ENCODE measurements at regions not wholly inside any gene's neighbourhood (a gene's known extent, or its start where the extent isn't known, plus 50 kb on each side); places are given as distances from the start of the nearest gene placed in this dataset.

- Histone ChIP-seq H3K9ac (ENCODE audit: insufficient read length) (no peak overlapping the region), H3K27ac (peak overlapping the region; percentile 83; the same call in 1 of the 2 replicates), H3K4me3 (peak overlapping the region; percentile 74), H3K36me3 (ENCODE audit: insufficient read depth, low read length) (no peaks in the 10 kb centered on the region; the same call in 1 of the 2 replicates), H3K9me3 (ENCODE audit: low read depth, low read length) (no peaks in the 10 kb centered on the region)
- TF ChIP-seq POLR2AphosphoS5 (IDR thresholded peaks at IDR 0.05; ENCODE audit: borderline replicate concordance, low read depth, low read length) (peak; percentile 71; the same call in 1 of the 2 replicates), EZH2 (IDR thresholded peaks at IDR 0.05) (no peak), FOXP2 (optimal IDR thresholded peaks at IDR 0.05; ENCODE audit: control extremely low read depth, extremely low read length, insufficient read depth) (peak; percentile 41)
- DNase-seq (ENCODE audit: low read depth, low spot score), result peak; percentile 97
These were observed 70.9 kb upstream of the ST6GAL2 start for GRCh38 chr2:106956879-106957278.

- DNase-seq (ENCODE audit: low read depth, low spot score), result no peak
These were observed 74.2 kb upstream of the ST6GAL2 start for GRCh38 chr2:106959975-106960682.

GRCh38 chr2:106960683-106961161 is 74.8 kb upstream of the ST6GAL2 start:
- DNase-seq (ENCODE audit: low read depth, low spot score), result no peak

More at GRCh38 chr2:106959975-106960682, 74.2 kb upstream of the ST6GAL2 start:
- no peak overlapping the region for H3K4me3 ChIP-seq
- no peak overlapping the region for H3K9ac ChIP-seq (ENCODE audit: insufficient read length)
- TF ChIP-seq POLR2AphosphoS5 (IDR thresholded peaks at IDR 0.05; ENCODE audit: borderline replicate concordance, low read depth, low read length), result no peak
- TF ChIP-seq FOXP2 (optimal IDR thresholded peaks at IDR 0.05; ENCODE audit: control extremely low read depth, extremely low read length, insufficient read depth), result no peak
- no peak for TF ChIP-seq EZH2 (IDR thresholded peaks at IDR 0.05)
- no peaks in the 10 kb centered on the region for H3K9me3 ChIP-seq (ENCODE audit: low read depth, low read length)
- H3K27ac ChIP-seq, result no peak overlapping the region
- H3K36me3 ChIP-seq (ENCODE audit: insufficient read depth, low read length), result no peaks in the 10 kb centered on the region

GRCh38 chr2:106961328-106961727 is 75.4 kb upstream of the ST6GAL2 start:
- TF ChIP-seq EZH2 (IDR thresholded peaks at IDR 0.05), result no peak
- no peak for TF ChIP-seq FOXP2 (optimal IDR thresholded peaks at IDR 0.05; ENCODE audit: control extremely low read depth, extremely low read length, insufficient read depth)
- no peak for TF ChIP-seq POLR2AphosphoS5 (IDR thresholded peaks at IDR 0.05; ENCODE audit: borderline replicate concordance, low read depth, low read length)
- DNase-seq (ENCODE audit: low read depth, low spot score), result no peak
- Histone ChIP-seq H3K4me3 (no peak overlapping the region), H3K9ac (ENCODE audit: insufficient read length) (no peak overlapping the region), H3K27ac (no peak overlapping the region), H3K9me3 (ENCODE audit: low read depth, low read length) (no peaks in the 10 kb centered on the region), H3K36me3 (ENCODE audit: insufficient read depth, low read length) (no peaks in the 10 kb centered on the region)

More at GRCh38 chr2:106960683-106961161, 74.8 kb upstream of the ST6GAL2 start:
- Histone ChIP-seq H3K9ac (ENCODE audit: insufficient read length) (no peak overlapping the region), H3K4me3 (no peak overlapping the region), H3K9me3 (ENCODE audit: low read depth, low read length) (no peaks in the 10 kb centered on the region), H3K36me3 (ENCODE audit: insufficient read depth, low read length) (no peaks in the 10 kb centered on the region), H3K27ac (no peak overlapping the region)
- TF ChIP-seq POLR2AphosphoS5 (IDR thresholded peaks at IDR 0.05; ENCODE audit: borderline replicate concordance, low read depth, low read length) (no peak), EZH2 (IDR thresholded peaks at IDR 0.05) (no peak), FOXP2 (optimal IDR thresholded peaks at IDR 0.05; ENCODE audit: control extremely low read depth, extremely low read length, insufficient read depth) (no peak)

- TF ChIP-seq EZH2 (IDR thresholded peaks at IDR 0.05) (no peak), POLR2AphosphoS5 (IDR thresholded peaks at IDR 0.05; ENCODE audit: borderline replicate concordance, low read depth, low read length) (no peak), FOXP2 (optimal IDR thresholded peaks at IDR 0.05; ENCODE audit: control extremely low read depth, extremely low read length, insufficient read depth) (no peak)
- no peak for DNase-seq (ENCODE audit: low read depth, low spot score)
These were observed 77.2 kb upstream of the ST6GAL2 start for GRCh38 chr2:106963156-106963555.

GRCh38 chr2:106963893-106964292 is 77.9 kb upstream of the ST6GAL2 start:
- no peak for DNase-seq (ENCODE audit: low read depth, low spot score)
- H3K27ac ChIP-seq, result no peak overlapping the region
- H3K4me3 ChIP-seq, result no peak overlapping the region
- TF ChIP-seq FOXP2 (optimal IDR thresholded peaks at IDR 0.05; ENCODE audit: control extremely low read depth, extremely low read length, insufficient read depth) (no peak), POLR2AphosphoS5 (IDR thresholded peaks at IDR 0.05; ENCODE audit: borderline replicate concordance, low read depth, low read length) (no peak), EZH2 (IDR thresholded peaks at IDR 0.05) (no peak)
- H3K36me3 ChIP-seq (ENCODE audit: insufficient read depth, low read length), result no peaks in the 10 kb centered on the region
- no peaks in the 10 kb centered on the region for H3K9me3 ChIP-seq (ENCODE audit: low read depth, low read length)
- H3K9ac ChIP-seq (ENCODE audit: insufficient read length), result no peak overlapping the region

More at GRCh38 chr2:106963156-106963555, 77.2 kb upstream of the ST6GAL2 start:
- H3K9me3 ChIP-seq (ENCODE audit: low read depth, low read length), result no peaks in the 10 kb centered on the region
- no peak overlapping the region for H3K4me3 ChIP-seq
- H3K36me3 ChIP-seq (ENCODE audit: insufficient read depth, low read length), result no peaks in the 10 kb centered on the region
- H3K9ac ChIP-seq (ENCODE audit: insufficient read length), result no peak overlapping the region
- H3K27ac ChIP-seq, result no peak overlapping the region

- H3K9me3 ChIP-seq (ENCODE audit: low read depth, low read length), result no peaks in the 10 kb centered on the region
- no peak overlapping the region for H3K9ac ChIP-seq (ENCODE audit: insufficient read length)
- no peak overlapping the region for H3K27ac ChIP-seq
- TF ChIP-seq POLR2AphosphoS5 (IDR thresholded peaks at IDR 0.05; ENCODE audit: borderline replicate concordance, low read depth, low read length) (no peak), EZH2 (IDR thresholded peaks at IDR 0.05) (no peak), FOXP2 (optimal IDR thresholded peaks at IDR 0.05; ENCODE audit: control extremely low read depth, extremely low read length, insufficient read depth) (no peak)
- no peaks in the 10 kb centered on the region for H3K36me3 ChIP-seq (ENCODE audit: insufficient read depth, low read length)
- DNase-seq (ENCODE audit: low read depth, low spot score), result no peak
- no peak overlapping the region for H3K4me3 ChIP-seq
These were observed 79.6 kb upstream of the ST6GAL2 start for GRCh38 chr2:106965611-106966010.

GRCh38 chr2:106969777-106970176 is 83.8 kb upstream of the ST6GAL2 start:
- no peak for DNase-seq (ENCODE audit: low read depth, low spot score)
- no peak overlapping the region for H3K4me3 ChIP-seq
- H3K9ac ChIP-seq (ENCODE audit: insufficient read length), result no peak overlapping the region
- no peak for TF ChIP-seq EZH2 (IDR thresholded peaks at IDR 0.05)
- no peak for TF ChIP-seq FOXP2 (optimal IDR thresholded peaks at IDR 0.05; ENCODE audit: control extremely low read depth, extremely low read length, insufficient read depth)
- H3K9me3 ChIP-seq (ENCODE audit: low read depth, low read length), result no peaks in the 10 kb centered on the region
- H3K36me3 ChIP-seq (ENCODE audit: insufficient read depth, low read length), result no peaks in the 10 kb centered on the region
- H3K27ac ChIP-seq, result no peak overlapping the region
